NOMO-1 treated with dmso at 0.1 percent for 144 hours (cell line): ENCODE measurements at regions not wholly inside any gene's neighbourhood (a gene's known extent, or its start where the extent isn't known, plus 50 kb on each side); places are given as distances from the start of the nearest gene placed in this dataset.
A peak's percentile ranks its signal among the peaks of the same experiment; 100 is the strongest.

Experiments
- DNase-seq: peaks from one replicate; lab custom pipeline; 2025; ENCODE audit not compliant: unreplicated experiment; lab: John Stamatoyannopoulos, UW

GRCh38 chr13:105957769-105958438 is 577.6 kb downstream of the EFNB2 start:
- no peak for DNase-seq

- DNase-seq = no peak
These were observed 578.5 kb downstream of the EFNB2 start for GRCh38 chr13:105956921-105957320.

GRCh38 chr13:105952973-105953290 is 582.5 kb downstream of the EFNB2 start:
- no peak for DNase-seq

- DNase-seq = peak; percentile 36
These were observed 583.1 kb downstream of the EFNB2 start for GRCh38 chr13:105952233-105952972.

- no peak for DNase-seq
These were observed 587.3 kb downstream of the EFNB2 start for GRCh38 chr13:105948143-105948542.

- DNase-seq = no peak
These were observed 594.6 kb downstream of the EFNB2 start for GRCh38 chr13:105940882-105941281.

- no peak for DNase-seq
These were observed 598.0 kb downstream of the EFNB2 start for GRCh38 chr13:105937451-105937850.

- DNase-seq = no peak
These were observed 598.6 kb downstream of the EFNB2 start for GRCh38 chr13:105936816-105937215.

- DNase-seq = no peak
These were observed 606.0 kb downstream of the EFNB2 start for GRCh38 chr13:105929505-105929904.

- DNase-seq = no peak
These were observed 606.6 kb downstream of the EFNB2 start for GRCh38 chr13:105928901-105929300.

- DNase-seq = no peak
These were observed 607.4 kb downstream of the EFNB2 start for GRCh38 chr13:105928048-105928447.

GRCh38 chr13:105925496-105925895 is 610.0 kb downstream of the EFNB2 start:
- no peak for DNase-seq

- no peak for DNase-seq
These were observed 613.8 kb downstream of the EFNB2 start for GRCh38 chr13:105921711-105922110.

- peak; percentile 59 for DNase-seq
These were observed 615.1 kb downstream of the EFNB2 start for GRCh38 chr13:105920370-105920769.

GRCh38 chr13:105918842-105919741 is 616.4 kb downstream of the EFNB2 start:
- no peak for DNase-seq

GRCh38 chr13:105915146-105915850 is 620.2 kb downstream of the EFNB2 start:
- no peak for DNase-seq

GRCh38 chr13:105914291-105915036 is 621.0 kb downstream of the EFNB2 start:
- DNase-seq = no peak

- no peak for DNase-seq
These were observed 626.9 kb downstream of the EFNB2 start for GRCh38 chr13:105908586-105908985.

- no peak for DNase-seq
These were observed 628.0 kb downstream of the EFNB2 start for GRCh38 chr13:105907319-105908019.

GRCh38 chr13:105906746-105907145 is 628.7 kb downstream of the EFNB2 start:
- no peak for DNase-seq
